ENCODE measurements at regions not wholly inside any gene's neighbourhood (a gene's known extent, or its start where the extent isn't known, plus 50 kb on each side); places are given as distances from the start of the nearest gene placed in this dataset.

DNA sequence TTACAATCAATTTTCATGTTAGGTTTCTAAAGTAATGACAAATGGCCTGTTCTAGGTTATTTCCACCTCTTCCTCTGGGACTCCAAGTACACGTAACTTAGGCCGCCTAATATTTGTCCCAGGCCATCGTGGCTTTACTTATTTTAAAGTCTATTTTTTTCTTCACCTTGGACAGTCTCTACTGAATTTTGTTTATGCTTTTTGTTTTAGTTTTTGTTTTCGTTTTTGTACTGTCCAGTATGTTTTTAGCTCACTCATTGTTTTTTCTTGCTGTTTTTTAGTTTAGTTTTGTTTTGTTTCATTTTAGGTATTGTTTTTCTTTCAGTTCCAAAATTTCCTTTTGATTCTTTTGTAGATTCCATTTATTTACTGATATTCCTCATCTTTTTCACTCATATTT, 187.7 kb upstream of the RNPC3 start:
- 34 to 47% (median 46%) methylated on average over 4 of the region's 4 CpGs for WGBS, 3 donors
- no peaks in the 10 kb centered on the region for H3K27me3 ChIP-seq
- H3K4me1 ChIP-seq (ENCODE audit: insufficient read depth): no peaks in the 10 kb centered on the region
- H3K27ac ChIP-seq: no peak overlapping the region
- no peaks in the 10 kb centered on the region for H3K9me3 ChIP-seq
- no peak overlapping the region for H3K4me3 ChIP-seq
- intact Hi-C loops (cut with DNase I): no loop called here
- H3K36me3 ChIP-seq: no peaks in the 10 kb centered on the region
- DNase-seq: no peak
- TF ChIP-seq, protein P1, sequence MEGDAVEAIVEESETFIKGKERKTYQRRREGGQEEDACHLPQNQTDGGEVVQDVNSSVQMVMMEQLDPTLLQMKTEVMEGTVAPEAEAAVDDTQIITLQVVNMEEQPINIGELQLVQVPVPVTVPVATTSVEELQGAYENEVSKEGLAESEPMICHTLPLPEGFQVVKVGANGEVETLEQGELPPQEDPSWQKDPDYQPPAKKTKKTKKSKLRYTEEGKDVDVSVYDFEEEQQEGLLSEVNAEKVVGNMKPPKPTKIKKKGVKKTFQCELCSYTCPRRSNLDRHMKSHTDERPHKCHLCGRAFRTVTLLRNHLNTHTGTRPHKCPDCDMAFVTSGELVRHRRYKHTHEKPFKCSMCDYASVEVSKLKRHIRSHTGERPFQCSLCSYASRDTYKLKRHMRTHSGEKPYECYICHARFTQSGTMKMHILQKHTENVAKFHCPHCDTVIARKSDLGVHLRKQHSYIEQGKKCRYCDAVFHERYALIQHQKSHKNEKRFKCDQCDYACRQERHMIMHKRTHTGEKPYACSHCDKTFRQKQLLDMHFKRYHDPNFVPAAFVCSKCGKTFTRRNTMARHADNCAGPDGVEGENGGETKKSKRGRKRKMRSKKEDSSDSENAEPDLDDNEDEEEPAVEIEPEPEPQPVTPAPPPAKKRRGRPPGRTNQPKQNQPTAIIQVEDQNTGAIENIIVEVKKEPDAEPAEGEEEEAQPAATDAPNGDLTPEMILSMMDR (IDR thresholded peaks at IDR 0.05): no peak
- TF ChIP-seq POLR2A (IDR thresholded peaks at IDR 0.05): no peak
- no peak for TF ChIP-seq EP300 (IDR thresholded peaks at IDR 0.05)

DNA sequence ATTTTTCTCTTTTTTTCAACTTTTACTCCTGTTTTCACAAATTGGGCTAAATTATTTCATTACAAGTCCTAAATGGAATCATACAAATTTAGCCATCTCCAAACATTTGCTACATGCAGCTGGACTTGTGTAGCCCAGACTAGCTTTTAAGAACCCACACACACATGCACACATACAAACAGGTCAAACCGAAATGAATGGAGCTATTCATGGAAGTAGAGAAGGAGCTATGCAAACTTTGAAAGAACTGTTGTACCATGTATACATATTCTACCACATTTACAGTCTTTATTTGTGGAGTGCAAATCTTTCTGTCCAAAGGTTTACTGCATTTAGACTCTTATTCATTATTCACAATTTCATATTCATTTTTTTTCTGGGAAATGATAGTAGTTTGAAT, 189.1 kb upstream of the RNPC3 start:
- 63 to 68% (median 63%) methylated on average over 1 of the region's 1 CpG for WGBS, 3 donors
- TF ChIP-seq EP300 (IDR thresholded peaks at IDR 0.05): no peak
- TF ChIP-seq, protein P1 (IDR thresholded peaks at IDR 0.05): no peak
- TF ChIP-seq POLR2A (IDR thresholded peaks at IDR 0.05): no peak
- H3K36me3 ChIP-seq: no peaks in the 10 kb centered on the region
- no peaks in the 10 kb centered on the region for H3K27me3 ChIP-seq
- no peak overlapping the region for H3K27ac ChIP-seq
- no peaks in the 10 kb centered on the region for H3K9me3 ChIP-seq
- intact Hi-C loops (cut with DNase I): no loop called here
- no peaks in the 10 kb centered on the region for H3K4me1 ChIP-seq (ENCODE audit: insufficient read depth)
- no peak overlapping the region for H3K4me3 ChIP-seq
- DNase-seq: no peak

DNA sequence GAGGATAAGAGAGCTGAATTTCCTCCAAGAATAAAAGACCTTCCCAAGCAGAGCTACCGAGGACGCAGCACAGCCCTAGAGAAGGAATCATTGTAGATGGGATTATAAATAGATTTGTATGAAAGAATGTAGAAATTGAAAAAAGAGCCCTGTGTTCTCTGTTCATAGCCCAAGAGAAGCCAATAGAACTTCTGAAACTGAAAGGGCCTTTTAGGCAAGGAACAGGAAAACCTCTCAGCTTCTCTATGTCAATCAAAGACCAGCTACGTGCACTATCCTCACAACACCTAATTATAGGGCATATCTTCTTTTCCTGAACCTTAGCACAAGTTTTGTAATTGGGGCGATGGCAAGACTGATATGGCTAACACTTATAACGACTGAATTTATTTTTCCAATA, 192.4 kb upstream of the RNPC3 start:
- H3K27ac ChIP-seq: no peak overlapping the region
- 63 to 70% (median 65%) methylated on average over 5 of the region's 5 CpGs for WGBS, 3 donors
- H3K36me3 ChIP-seq: no peaks in the 10 kb centered on the region
- no peaks in the 10 kb centered on the region for H3K27me3 ChIP-seq
- no peaks in the 10 kb centered on the region for H3K9me3 ChIP-seq
- intact Hi-C loops (cut with DNase I): no loop called here
- TF ChIP-seq, protein P1 (IDR thresholded peaks at IDR 0.05): no peak
- no peak for TF ChIP-seq EP300 (IDR thresholded peaks at IDR 0.05)
- TF ChIP-seq POLR2A (IDR thresholded peaks at IDR 0.05): no peak
- H3K4me1 ChIP-seq (ENCODE audit: insufficient read depth): no peaks in the 10 kb centered on the region
- no peak for DNase-seq
- no peak overlapping the region for H3K4me3 ChIP-seq

DNA sequence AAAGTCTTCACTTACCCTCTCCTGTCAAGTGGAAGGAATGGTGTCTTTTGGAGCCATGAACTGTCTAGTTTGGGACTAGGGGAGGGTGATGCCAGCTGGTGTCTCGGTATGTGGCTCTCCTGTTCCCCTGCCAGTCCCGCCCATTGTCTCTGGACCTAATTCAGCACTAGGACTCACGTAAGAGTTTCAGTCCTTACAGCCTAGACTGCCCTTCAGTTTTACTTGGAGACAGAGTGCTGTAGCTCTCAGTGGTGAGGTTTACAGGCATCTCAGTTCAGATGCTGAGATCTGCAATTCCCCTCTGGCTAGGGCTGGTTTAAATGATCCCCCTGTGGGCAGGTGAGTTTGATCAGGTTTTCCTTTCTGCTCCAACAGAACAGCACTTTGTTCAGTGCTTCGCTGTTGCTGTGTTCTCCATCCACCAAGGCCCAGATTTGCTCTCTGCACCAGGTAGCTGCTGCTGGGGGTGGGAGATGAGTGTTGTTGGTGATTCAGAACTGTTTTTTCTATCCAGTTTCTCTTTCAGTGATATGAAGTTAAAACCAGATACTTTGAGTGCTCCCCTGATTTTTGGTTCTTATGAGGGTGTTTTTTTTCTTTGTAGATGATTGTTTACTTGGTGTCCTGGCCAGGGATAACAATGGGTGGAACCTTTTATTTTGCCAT, 198.3 kb upstream of the RNPC3 start:
- intact Hi-C loops (cut with DNase I): no loop called here
- TF ChIP-seq, protein P1 (IDR thresholded peaks at IDR 0.05): no peak
- TF ChIP-seq POLR2A (IDR thresholded peaks at IDR 0.05) (no peak), EP300 (IDR thresholded peaks at IDR 0.05) (no peak)
- Histone ChIP-seq H3K36me3 (no peaks in the 10 kb centered on the region), H3K9me3 (no peaks in the 10 kb centered on the region), H3K4me3 (no peak overlapping the region), H3K27me3 (no peaks in the 10 kb centered on the region), H3K27ac (no peak overlapping the region), H3K4me1 (ENCODE audit: insufficient read depth) (no peaks in the 10 kb centered on the region)
- WGBS, 3 donors: 91 to 94% (median 92%) methylated on average over 4 of the region's 4 CpGs
- no peak for DNase-seq
